HTR-8/SVneo (cell line): ENCODE measurements at regions not wholly inside any gene's neighbourhood (a gene's known extent, or its start where the extent isn't known, plus 50 kb on each side); places are given as distances from the start of the nearest gene placed in this dataset.
"Not testable (repeated sequence)": the region's sequence is repeated elsewhere in the genome, so short reads cannot be mapped to it uniquely, and the experiment has no call there.

Experiments
- DNase-seq: peaks from one replicate; pipeline ENCODE4 v3.0.0; 2011; ENCODE audit warnings: low spot score, mixed read lengths; ENCODE audit not compliant: insufficient read length
- FAIRE-seq: peaks from 2 replicates; lab custom pipeline; 2011; peaks lifted over from hg19 to GRCh38; lab: Jason Lieb, UNC

- FAIRE-seq: no peak
- DNase-seq: no peak
Measured at GRCh38 chr3:159319156-159319555, 517.3 kb downstream of the MFSD1 start.

- no peak for DNase-seq
- no peak for FAIRE-seq
Measured at GRCh38 chr3:159322322-159322939, 520.6 kb downstream of the MFSD1 start.

GRCh38 chr3:159323848-159324247 lies 522.0 kb downstream of the MFSD1 start:
- no peak for DNase-seq
- FAIRE-seq: no peak

- FAIRE-seq (no peak), DNase-seq (no peak)
Measured at GRCh38 chr3:159326998-159327397, 525.1 kb downstream of the MFSD1 start.

GRCh38 chr3:159332535-159333099 lies 530.8 kb downstream of the MFSD1 start:
- no peak for FAIRE-seq
- no peak for DNase-seq

GRCh38 chr3:159339131-159339530 lies 537.3 kb downstream of the MFSD1 start:
- DNase-seq (no peak), FAIRE-seq (no peak)

- FAIRE-seq: no peak
- no peak for DNase-seq
Measured at GRCh38 chr3:159340877-159341500, 539.1 kb downstream of the MFSD1 start.

GRCh38 chr3:159346271-159346903 lies 544.5 kb downstream of the MFSD1 start:
- FAIRE-seq (no peak), DNase-seq (no peak)

- FAIRE-seq (no peak), DNase-seq (no peak)
Measured at GRCh38 chr3:159348431-159348830, 546.6 kb downstream of the MFSD1 start.

- no peak for DNase-seq
- no peak for FAIRE-seq
Measured at GRCh38 chr3:159356606-159357005, 554.8 kb downstream of the MFSD1 start.

- DNase-seq: no peak
Measured at GRCh38 chr3:159364511-159364910, 562.7 kb downstream of the MFSD1 start.

GRCh38 chr3:159366476-159366875 lies 564.6 kb downstream of the MFSD1 start:
- no peak for DNase-seq
- FAIRE-seq: no peak

More at GRCh38 chr3:159364511-159364910, 562.7 kb downstream of the MFSD1 start:
- no peak for FAIRE-seq

- DNase-seq (no peak), FAIRE-seq (no peak)
Measured at GRCh38 chr3:159371961-159372360, 570.1 kb downstream of the MFSD1 start.

GRCh38 chr3:159378396-159379194 lies 576.7 kb downstream of the MFSD1 start:
- DNase-seq (no peak), FAIRE-seq (no peak)

GRCh38 chr3:159380891-159381290 lies 579.0 kb downstream of the MFSD1 start:
- FAIRE-seq (no peak), DNase-seq (no peak)

- FAIRE-seq (no peak), DNase-seq (no peak)
Measured at GRCh38 chr3:159390656-159391212, 588.9 kb downstream of the MFSD1 start.

GRCh38 chr3:159397683-159398082 lies 591.0 kb upstream of the IL12A start:
- not testable (repeated sequence) for DNase-seq, FAIRE-seq

- FAIRE-seq: no peak
- DNase-seq: no peak
Measured at GRCh38 chr3:159401069-159401468, 587.6 kb upstream of the IL12A start.

GRCh38 chr3:159409711-159410110 lies 578.9 kb upstream of the IL12A start:
- not testable (repeated sequence) for FAIRE-seq, DNase-seq

GRCh38 chr3:159413319-159413718 lies 575.3 kb upstream of the IL12A start:
- FAIRE-seq: no peak
- DNase-seq: no peak
